Heart right ventricle (tissue), 16 donors: ENCODE measurements at regions not wholly inside any gene's neighbourhood (a gene's known extent, or its start where the extent isn't known, plus 50 kb on each side); places are given as distances from the start of the nearest gene placed in this dataset.
A peak's percentile ranks its signal among the peaks of the same experiment; 100 is the strongest.

Experiments
- ATAC-seq, 8 donors: fragments of 200-7000 bp; cut with Tn5 transposase; one replicate each; pipeline ENCODE4 v1.9.1; 2020; ENCODE audit warnings: mild to moderate bottlenecking in 8 of 8, moderate library complexity in 8 of 8, moderate number of reproducible peaks in 1 of 8
- DNase-seq, 2 donors: peaks; one replicate each; pipeline ENCODE4 v3.0.0-alpha.2; 2020
- H3K27ac ChIP-seq, 10 donors: fragments of 200-600 bp; sonication (generic) in 2 of 10; one replicate each; pipeline versions ENCODE4 v1.5.0 to v1.8.0; 2020 to 2022; ENCODE audit warnings: mild to moderate bottlenecking in 3 of 10
- H3K27me3 ChIP-seq, 7 donors: fragments of 200-600 bp; one replicate each; pipeline ENCODE4 v1.8.0; 2021 to 2022; ENCODE audit warnings: mild to moderate bottlenecking in 2 of 7
- H3K36me3 ChIP-seq, 9 donors: fragments of 200-600 bp; sonication (generic) in 1 of 9; one replicate each; pipeline versions ENCODE4 v1.5.0 to v1.8.0; 2020 to 2022; ENCODE audit warnings: mild to moderate bottlenecking in 2 of 9
- H3K4me1 ChIP-seq, 9 donors: fragments of 200-600 bp; sonication (generic) in 1 of 9; one replicate each; pipeline versions ENCODE4 v1.5.0 to v1.8.0; 2020 to 2022; ENCODE audit warnings: mild to moderate bottlenecking in 4 of 9
- H3K4me3 ChIP-seq, 10 donors: fragments of 200-600 bp; sonication (generic) in 2 of 10; one replicate each; pipeline versions ENCODE4 v1.5.0 to v1.8.0; 2020 to 2022; ENCODE audit warnings: mild to moderate bottlenecking in 7 of 10, moderate library complexity in 2 of 10
- H3K9me3 ChIP-seq, 11 donors: fragments of 200-600 bp in 10 of 11; sonication (generic) in 2 of 11; one replicate each; pipeline versions ENCODE4 v1.5.0 to v1.8.0; 2013 to 2022; ENCODE audit warnings: mild to moderate bottlenecking in 2 of 11, control low read depth in 1 of 11, moderate library complexity in 1 of 11
- WGBS, 2 donors: extraction: QIAGEN DNeasy Blood & Tissue Kit; methylation state at CpG; one replicate each; pipeline ENCODE4 v1.1.7; 2013; ENCODE audit warnings: inconsistent platforms in 1 of 2; 5-methylcytosine and 5-hydroxymethylcytosine counted together
- intact Hi-C, 10 donors: fragments of 100-400 bp; cut with DNase I; formaldehyde crosslinking; loops; one replicate each; pipeline versions ENCODE4 v1.11.1 to v1.14.2; 2022
- TF ChIP-seq, protein P1 (sequence below), 9 donors: fragments of 200-600 bp; sonication (generic) in 2 of 9; IDR thresholded peaks; one replicate each; pipeline versions ENCODE4 v1.5.0 to v1.8.0; 2021 to 2022; ENCODE audit warnings: antibody characterized with exemption in 9 of 9, mild to moderate bottlenecking in 5 of 9, moderate library complexity in 1 of 9
- donor health status: Arrhythmogenic right ventricular cardiomyopathy.
- donor health status: ischemic (EF 13 %, LVEDD 7.1; RV severe dilation, severe dysfunction).
- donor health status: healthy with polysubstance abuse.
- donor health status: DM: no; HTN: yes; CAD: no.
- donor health status: DM: no; HTN: no; CAD: no.
- donor health status: ischemic (EF 25% LVEDD 6.9; RV normal size, moderate dysfunction).
- donor health status: ischemic (EF 25% LVEDD 5.7; RV mildly dilated, moderate dysfunction).
- donor health status: healthy.
- donor health status: DM: yes; HTN: yes; CAD: no.
- donor health status: Ischemic cardiomyopathy.
- donor health status: ischemic (EF 35%, LVEDD 5.7; RV mildly dilated, moderate dysfunction).
- donor health status: nonischemic (EF 11% LVEDD 7.7; RV severe dilation, severe dysfunction).
- donor health status: DM: yes; HTN: yes; CAD: no.
- donor health status: PGD.
- donor health status: ischemic (EF 29% LVEDD 5.4; RV normal size, mild dysfunction).
- donor health status: nonischemic (EF 23%, LVEDD 6.1; RV moderate dilation, normal function).

DNA sequence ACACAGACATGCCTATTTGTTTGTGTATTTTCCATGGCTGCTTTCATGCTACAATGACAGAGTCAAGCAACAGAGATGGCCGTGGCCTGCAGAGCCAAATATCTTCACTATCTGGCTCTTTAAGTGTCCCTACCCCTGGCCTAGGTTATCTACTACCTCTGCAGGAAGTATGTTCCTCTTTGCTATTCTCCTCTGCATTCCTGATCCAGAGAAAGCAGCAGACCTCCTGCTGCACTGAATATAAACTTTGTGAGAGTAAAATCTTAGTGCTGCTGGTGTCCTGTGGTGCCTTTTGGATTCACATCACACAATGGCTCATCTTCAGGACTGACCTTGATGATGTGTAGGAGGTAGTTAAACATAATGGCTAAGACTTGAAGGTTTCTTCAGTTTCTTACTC lies 233.4 kb downstream of the IPO8 start:
- Histone ChIP-seq H3K27me3 (no peaks in the 10 kb centered on the region), H3K4me3 (no peak overlapping the region), H3K9me3 (peaks cover 0 to 4% (median 0%) of the 10 kb centered on the region in 11 donors), H3K36me3 (no peaks in the 10 kb centered on the region), H3K4me1 (peaks cover 0 to 7% (median 0%) of the 10 kb centered on the region in 9 donors), H3K27ac (no peak overlapping the region)
- WGBS, 2 donors, result 29 to 39% methylated on average over 1 of the region's 1 CpG
- TF ChIP-seq, protein P1, sequence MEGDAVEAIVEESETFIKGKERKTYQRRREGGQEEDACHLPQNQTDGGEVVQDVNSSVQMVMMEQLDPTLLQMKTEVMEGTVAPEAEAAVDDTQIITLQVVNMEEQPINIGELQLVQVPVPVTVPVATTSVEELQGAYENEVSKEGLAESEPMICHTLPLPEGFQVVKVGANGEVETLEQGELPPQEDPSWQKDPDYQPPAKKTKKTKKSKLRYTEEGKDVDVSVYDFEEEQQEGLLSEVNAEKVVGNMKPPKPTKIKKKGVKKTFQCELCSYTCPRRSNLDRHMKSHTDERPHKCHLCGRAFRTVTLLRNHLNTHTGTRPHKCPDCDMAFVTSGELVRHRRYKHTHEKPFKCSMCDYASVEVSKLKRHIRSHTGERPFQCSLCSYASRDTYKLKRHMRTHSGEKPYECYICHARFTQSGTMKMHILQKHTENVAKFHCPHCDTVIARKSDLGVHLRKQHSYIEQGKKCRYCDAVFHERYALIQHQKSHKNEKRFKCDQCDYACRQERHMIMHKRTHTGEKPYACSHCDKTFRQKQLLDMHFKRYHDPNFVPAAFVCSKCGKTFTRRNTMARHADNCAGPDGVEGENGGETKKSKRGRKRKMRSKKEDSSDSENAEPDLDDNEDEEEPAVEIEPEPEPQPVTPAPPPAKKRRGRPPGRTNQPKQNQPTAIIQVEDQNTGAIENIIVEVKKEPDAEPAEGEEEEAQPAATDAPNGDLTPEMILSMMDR (IDR thresholded peaks at IDR 0.05), result no peak
- ATAC-seq (no peak), DNase-seq (no peak)
- intact Hi-C loops, result no loop called here

DNA sequence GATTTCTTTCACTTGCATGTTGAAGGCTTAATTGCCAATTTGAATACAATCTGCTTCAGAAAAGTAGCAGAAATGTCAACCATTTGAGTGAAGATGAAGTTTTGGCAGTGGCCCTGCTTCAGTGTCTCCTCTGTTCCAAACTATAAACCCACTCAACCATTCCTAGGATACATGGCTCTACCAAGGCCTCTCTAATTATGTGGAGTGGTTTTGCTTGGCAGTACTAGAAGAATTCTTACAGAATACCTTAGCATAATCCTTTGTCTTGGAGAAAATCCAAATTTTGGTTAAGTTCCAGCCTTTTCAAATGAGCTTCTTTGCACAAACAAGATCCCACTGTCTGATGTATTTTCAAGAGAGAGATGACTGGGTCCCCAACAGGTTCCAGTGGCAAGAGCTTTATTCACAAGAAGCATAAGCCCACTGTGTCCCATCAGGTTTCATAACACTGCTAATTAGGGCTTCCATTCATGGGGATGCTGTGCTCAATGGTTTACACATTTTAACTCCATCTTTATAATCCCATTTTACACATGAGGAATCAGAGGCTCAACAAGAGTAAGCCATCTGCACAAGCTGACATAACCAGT lies 234.5 kb downstream of the IPO8 start:
- ATAC-seq (no peak), DNase-seq (no peak)
- TF ChIP-seq, protein P1 (IDR thresholded peaks at IDR 0.05), result no peak
- H3K36me3 ChIP-seq, result no peaks in the 10 kb centered on the region
- no peak overlapping the region for H3K27ac ChIP-seq
- peaks cover 0 to 4% (median 0%) of the 10 kb centered on the region in 11 donors for H3K9me3 ChIP-seq
- peaks cover 0 to 10% (median 0%) of the 10 kb centered on the region in 9 donors for H3K4me1 ChIP-seq
- intact Hi-C loops, result no loop called here
- H3K4me3 ChIP-seq, result no peak overlapping the region
- no peaks in the 10 kb centered on the region for H3K27me3 ChIP-seq

DNA sequence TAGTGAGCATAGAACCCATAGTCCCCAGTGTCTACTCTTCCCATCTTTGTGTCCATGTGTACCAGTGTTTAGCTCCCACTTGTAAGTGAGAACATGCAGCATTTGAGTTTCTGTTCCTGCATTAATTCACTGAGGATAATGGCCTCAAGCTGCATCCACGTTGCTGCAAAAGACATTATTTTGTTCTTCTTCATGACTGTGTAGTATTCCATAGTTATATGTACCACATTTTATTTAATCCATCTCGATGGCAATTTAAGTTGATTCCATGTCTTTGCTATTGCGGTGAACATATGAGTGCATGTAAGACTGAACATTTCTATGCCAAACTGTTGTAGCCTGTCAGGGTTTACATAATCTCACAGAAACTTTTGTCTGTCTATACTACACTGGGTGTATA lies 237.2 kb downstream of the IPO8 start:
- peaks cover 0 to 4% (median 0%) of the 10 kb centered on the region in 11 donors for H3K9me3 ChIP-seq
- intact Hi-C loops, result no loop called here
- H3K27ac ChIP-seq, result no peak overlapping the region
- DNase-seq (no peak), ATAC-seq (no peak)
- WGBS, 2 donors, result 91 to 93% methylated on average over 3 of the region's 3 CpGs
- no peaks in the 10 kb centered on the region for H3K27me3 ChIP-seq
- TF ChIP-seq, protein P1 (IDR thresholded peaks at IDR 0.05), result no peak
- peaks cover 0 to 10% (median 0%) of the 10 kb centered on the region in 9 donors for H3K4me1 ChIP-seq
- H3K36me3 ChIP-seq, result no peaks in the 10 kb centered on the region
- no peak overlapping the region for H3K4me3 ChIP-seq

DNA sequence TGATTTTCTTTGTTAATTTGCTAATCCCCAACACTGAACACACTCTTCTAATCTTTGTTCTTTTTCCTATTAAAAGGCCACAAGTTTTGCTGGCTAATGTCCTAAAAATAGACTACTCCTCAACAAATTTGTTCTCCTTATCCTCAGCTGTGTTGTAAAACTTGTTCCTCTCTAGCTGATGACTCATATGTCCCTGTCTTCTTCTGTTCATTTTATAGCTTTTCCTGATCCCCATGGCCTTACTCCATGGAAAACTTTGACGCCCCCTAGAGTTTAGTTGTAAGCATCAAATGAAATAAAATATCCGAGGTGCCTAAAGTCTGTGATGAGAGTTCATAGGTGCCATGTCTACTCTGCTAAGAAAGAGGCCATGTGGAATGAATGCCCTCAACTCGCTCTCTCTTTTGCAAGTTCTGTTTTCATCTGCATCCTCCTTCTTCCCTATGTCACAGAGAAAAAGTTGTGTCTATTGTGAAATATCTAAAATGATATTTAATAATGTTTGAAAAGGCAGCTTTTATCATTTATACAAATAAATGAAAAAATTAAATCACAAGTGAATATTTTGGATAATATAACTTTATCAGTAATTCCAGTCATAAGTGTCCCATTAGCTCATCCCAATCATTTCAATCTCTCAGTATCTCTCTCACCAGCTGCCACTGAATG lies 237.9 kb downstream of the IPO8 start:
- no peak for DNase-seq
- peak; percentile 43 to 87 (median 82) for ATAC-seq
- Histone ChIP-seq H3K9me3 (peaks cover 0 to 4% (median 0%) of the 10 kb centered on the region in 11 donors), H3K4me1 (peaks cover 0 to 10% (median 0%) of the 10 kb centered on the region in 9 donors), H3K27ac (peak overlapping the region in 1 of 10 donors; percentile 31), H3K36me3 (no peaks in the 10 kb centered on the region), H3K27me3 (no peaks in the 10 kb centered on the region), H3K4me3 (no peak overlapping the region)
- intact Hi-C loops, result no loop called here
- 38 to 43% methylated on average over 3 of the region's 3 CpGs for WGBS, 2 donors
- TF ChIP-seq, protein P1 (IDR thresholded peaks at IDR 0.05), result peak in 7 of 9 donors; percentile 24 to 50 (median 40)
